ENCODE measurements at regions not wholly inside any gene's neighbourhood (a gene's known extent, or its start where the extent isn't known, plus 50 kb on each side); places are given as distances from the start of the nearest gene placed in this dataset.

DNA sequence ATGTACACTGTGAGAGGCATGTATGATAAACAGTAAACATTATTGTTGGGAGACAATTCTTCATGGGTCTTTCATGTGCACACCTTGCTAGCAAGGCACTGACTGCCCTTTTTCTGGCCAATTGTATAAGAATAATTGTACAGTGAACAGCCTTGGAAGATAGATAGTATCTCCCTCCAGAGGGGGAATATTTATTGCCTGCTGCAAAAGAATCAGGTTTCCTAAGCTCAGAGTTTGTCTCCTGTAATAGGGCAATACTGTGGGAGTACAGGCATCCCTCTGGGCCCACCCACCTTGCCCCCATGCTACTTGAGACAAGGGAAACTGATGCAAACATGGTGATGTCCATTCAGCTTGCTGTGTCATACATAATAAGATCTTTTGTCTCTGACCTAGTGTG, 442.2 kb downstream of the HDGFL1 start:
- TF ChIP-seq POLR2A (IDR thresholded peaks at IDR 0.05) (no peak), CTCF (IDR thresholded peaks at IDR 0.05) (no peak)
